B cell (primary cell): ENCODE measurements at regions not wholly inside any gene's neighbourhood (a gene's known extent, or its start where the extent isn't known, plus 50 kb on each side); places are given as distances from the start of the nearest gene placed in this dataset.

ENCODE experiments used
- ATAC-seq: fragments of 200-7000 bp; cut with Tn5 transposase; one replicate; pipeline ENCODE4 v1.10.0; 2021; ENCODE audit warnings: low read depth, mild to moderate bottlenecking, moderate number of reproducible peaks, moderate library complexity
- CTCF ChIA-PET: fragments of 350-600 bp; sonication (Branson Sonifier 250); formaldehyde crosslinking; loops from one replicate; lab custom pipeline; 2021; ENCODE audit warnings: antibody characterized with exemption, inconsistent platforms; lab: Charles Lee
- POLR2A ChIA-PET: fragments of 350-600 bp; sonication (Branson Sonifier 250); formaldehyde crosslinking; loops from one replicate; lab custom pipeline; 2021; ENCODE audit warnings: antibody characterized with exemption; lab: Charles Lee
- DNase-seq: peaks from one replicate; pipeline ENCODE4 v3.0.0; 2013
- H2AFZ ChIP-seq: 2 replicates; pipeline ENCODE4 v1.6.1; 2012; ENCODE audit warnings: mild to moderate bottlenecking, low read depth, low read length; ENCODE audit not compliant: insufficient read depth, poor library complexity, severe bottlenecking
- H3K27ac ChIP-seq, 2 donors: 1 replicate in 1 of 2; 2 replicates in 1 of 2; pipeline ENCODE4 v1.5.1; 2012 to 2013; ENCODE audit warnings: low read length in 2 of 2, mild to moderate bottlenecking in 2 of 2, moderate library complexity in 1 of 2
- H3K27me3 ChIP-seq, 4 experiments: fragments of 200-600 bp in 1 of 4; sonication (generic) in 1 of 4; replicated peaks in 1 of 4; 1 replicate in 2 of 4; 2 replicates in 2 of 4; pipeline versions ENCODE4 v1.6.1 to v1.7.0; 2013 to 2016; ENCODE audit warnings: low read length in 3 of 4, mild to moderate bottlenecking in 2 of 4, mixed read lengths in 1 of 4, moderate library complexity in 1 of 4; ENCODE audit not compliant: insufficient read depth in 4 of 4, control insufficient read depth in 3 of 4; ENCODE audit errors: control extremely low read depth in 1 of 4
- H3K36me3 ChIP-seq, 2 experiments: replicated peaks in 1 of 2; 1 replicate in 1 of 2; 2 replicates in 1 of 2; pipeline versions ENCODE4 v1.6.1 to v1.7.1; 2013; ENCODE audit warnings: low read length in 1 of 2; ENCODE audit not compliant: insufficient read depth in 2 of 2, control insufficient read depth in 1 of 2; ENCODE audit errors: control extremely low read depth in 1 of 2, extremely low read depth in 1 of 2
- H3K4me1 ChIP-seq, 2 donors: fragments of 200-600 bp in 1 of 2; sonication (generic) in 1 of 2; 1 replicate in 1 of 2; 2 replicates in 1 of 2; pipeline versions ENCODE4 v1.5.1 to v1.6.1; 2013 to 2017; ENCODE audit warnings: low read length in 2 of 2; ENCODE audit not compliant: control insufficient read depth in 2 of 2, insufficient read depth in 2 of 2
- H3K4me2 ChIP-seq: replicated peaks from 2 replicates; pipeline ENCODE3; 2012; ENCODE audit warnings: mild to moderate bottlenecking, low read depth, low read length; ENCODE audit not compliant: poor library complexity, severe bottlenecking
- H3K4me3 ChIP-seq, 5 experiments: fragments of 200-600 bp in 1 of 5; sonication (generic) in 1 of 5; 1 replicate in 3 of 5; 2 replicates in 2 of 5; pipeline versions ENCODE4 v1.5.1 to v1.7.0; 2011 to 2016; ENCODE audit warnings: low read length in 4 of 5, mild to moderate bottlenecking in 4 of 5, low read depth in 2 of 5, control low read depth in 1 of 5, moderate library complexity in 1 of 5; ENCODE audit not compliant: insufficient read depth in 1 of 5; ENCODE audit errors: control extremely low read depth in 1 of 5, extremely low read depth in 1 of 5
- H3K79me2 ChIP-seq: fragments of 200-600 bp; sonication (generic); one replicate; pipeline ENCODE4 v1.6.0; 2016; ENCODE audit warnings: low read length; ENCODE audit not compliant: control insufficient read depth, insufficient read depth
- H3K9ac ChIP-seq: fragments of 200-600 bp; sonication (generic); 2 replicates; pipeline ENCODE4 v1.6.1; 2017; ENCODE audit warnings: mild to moderate bottlenecking, low read length, moderate library complexity
- H3K9me3 ChIP-seq, 3 donors: one replicate each; pipeline versions ENCODE4 v1.6.1 to v1.7.1; 2013; ENCODE audit warnings: low read length in 2 of 3; ENCODE audit not compliant: control insufficient read depth in 2 of 3, insufficient read depth in 1 of 3; ENCODE audit errors: control extremely low read depth in 1 of 3
- H4K20me1 ChIP-seq: 2 replicates; pipeline ENCODE4 v1.6.0; 2012; ENCODE audit warnings: mild to moderate bottlenecking, low read length; ENCODE audit not compliant: insufficient read depth, control insufficient read depth, poor library complexity, severe bottlenecking
- H3K27ac Mint-ChIP-seq: one replicate; pipeline ENCODE4 v1.8.0; 2021; ENCODE audit warnings: mixed read lengths
- H3K27me3 Mint-ChIP-seq: one replicate; pipeline ENCODE4 v1.8.0; 2021; ENCODE audit warnings: mixed read lengths
- H3K4me1 Mint-ChIP-seq: one replicate; pipeline ENCODE4 v1.8.0; 2021; ENCODE audit warnings: mixed read lengths
- H3K4me3 Mint-ChIP-seq: one replicate; pipeline ENCODE4 v1.8.0; 2021; ENCODE audit warnings: mixed read lengths
- H3K9me3 Mint-ChIP-seq: one replicate; pipeline ENCODE4 v1.8.0; 2022; ENCODE audit warnings: mixed read lengths; ENCODE audit not compliant: insufficient read depth
- EZH2 ChIP-seq: IDR thresholded peaks from 2 replicates; pipeline ENCODE4 v1.6.1; 2012; ENCODE audit warnings: borderline replicate concordance, low read depth, mild to moderate bottlenecking, moderate library complexity, low read length; ENCODE audit not compliant: insufficient read depth, poor library complexity, severe bottlenecking
- WGBS: methylation state at CpG from one replicate; pipeline ENCODE4 v1.1.5; 2013; ENCODE audit warnings: missing lambda C conversion rate; ENCODE audit not compliant: insufficient coverage; 5-methylcytosine and 5-hydroxymethylcytosine counted together
- intact Hi-C: fragments of 100-400 bp; cut with micrococcal nuclease; formaldehyde crosslinking; loops from one replicate; pipeline ENCODE4 v1.10.0; 2022
- TF ChIP-seq, protein P1 (sequence below): fragments of 200-600 bp; IDR thresholded peaks from one replicate; pipeline ENCODE4 v1.8.0; 2022; ENCODE audit warnings: antibody characterized with exemption, mild to moderate bottlenecking

DNA sequence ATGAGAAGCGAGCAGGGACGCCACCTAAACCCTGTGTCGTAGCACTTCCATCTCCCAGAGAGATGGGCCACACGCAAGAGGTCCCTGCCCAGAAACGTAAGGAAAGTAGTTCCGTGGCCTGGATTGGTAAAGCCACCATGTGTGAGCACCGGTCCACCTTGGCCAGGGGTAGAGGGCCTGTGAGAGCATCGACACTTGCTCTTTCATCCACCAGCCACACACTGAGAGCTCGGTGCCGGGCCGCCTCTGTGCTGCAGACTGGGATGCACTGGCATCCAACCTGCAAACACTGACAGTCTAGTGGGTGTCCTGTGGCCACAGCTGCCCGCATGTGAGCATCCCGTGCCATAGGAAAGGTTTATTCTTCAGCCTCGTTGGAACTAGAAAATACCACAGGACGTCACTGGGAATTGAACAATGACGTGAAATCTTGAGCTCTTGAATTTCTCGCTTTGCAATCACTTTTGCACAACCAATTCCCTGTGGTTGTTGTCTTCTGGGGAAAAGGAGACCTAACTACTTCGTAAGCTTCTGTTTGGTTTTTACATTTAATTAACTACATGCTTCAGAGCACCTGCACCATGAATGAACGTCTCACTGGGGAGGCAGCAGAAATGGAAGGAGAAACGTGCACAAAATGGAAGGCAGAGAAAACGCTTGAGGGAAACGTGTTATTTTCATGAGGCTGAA lies 212.0 kb upstream of the RAB6C start:
- Histone ChIP-seq H3K4me3 (no peak overlapping the region), H4K20me1 (no peaks in the 10 kb centered on the region), H3K9ac (no peak overlapping the region), H3K27ac (no peak overlapping the region), H3K36me3 (no peaks in the 10 kb centered on the region), H3K79me2 (no peaks in the 10 kb centered on the region), H3K4me1 (no peaks in the 10 kb centered on the region), H3K9me3 (peaks cover 0 to 8% (median 0%) of the 10 kb centered on the region in 3 donors), H2AFZ (no peak overlapping the region), H3K27me3 (peaks cover 0 to 2% (median under 1%) of the 10 kb centered on the region in 4 experiments), H3K4me2 (no peak overlapping the region)
- Mint-ChIP-seq H3K27ac (no peak overlapping the region), H3K4me1 (no peaks in the 10 kb centered on the region), H3K9me3 (no peaks in the 10 kb centered on the region), H3K27me3 (peaks cover 13% of the 10 kb centered on the region), H3K4me3 (no peak overlapping the region)
- ChIA-PET POLR2A (no interaction called here), CTCF (no interaction called here)
- TF ChIP-seq, protein P1, sequence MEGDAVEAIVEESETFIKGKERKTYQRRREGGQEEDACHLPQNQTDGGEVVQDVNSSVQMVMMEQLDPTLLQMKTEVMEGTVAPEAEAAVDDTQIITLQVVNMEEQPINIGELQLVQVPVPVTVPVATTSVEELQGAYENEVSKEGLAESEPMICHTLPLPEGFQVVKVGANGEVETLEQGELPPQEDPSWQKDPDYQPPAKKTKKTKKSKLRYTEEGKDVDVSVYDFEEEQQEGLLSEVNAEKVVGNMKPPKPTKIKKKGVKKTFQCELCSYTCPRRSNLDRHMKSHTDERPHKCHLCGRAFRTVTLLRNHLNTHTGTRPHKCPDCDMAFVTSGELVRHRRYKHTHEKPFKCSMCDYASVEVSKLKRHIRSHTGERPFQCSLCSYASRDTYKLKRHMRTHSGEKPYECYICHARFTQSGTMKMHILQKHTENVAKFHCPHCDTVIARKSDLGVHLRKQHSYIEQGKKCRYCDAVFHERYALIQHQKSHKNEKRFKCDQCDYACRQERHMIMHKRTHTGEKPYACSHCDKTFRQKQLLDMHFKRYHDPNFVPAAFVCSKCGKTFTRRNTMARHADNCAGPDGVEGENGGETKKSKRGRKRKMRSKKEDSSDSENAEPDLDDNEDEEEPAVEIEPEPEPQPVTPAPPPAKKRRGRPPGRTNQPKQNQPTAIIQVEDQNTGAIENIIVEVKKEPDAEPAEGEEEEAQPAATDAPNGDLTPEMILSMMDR = no peak
- no peak for DNase-seq
- no peak for ATAC-seq
- intact Hi-C loops = no loop called here
- 95% methylated on average over 19 of the region's 22 CpGs for WGBS

DNA sequence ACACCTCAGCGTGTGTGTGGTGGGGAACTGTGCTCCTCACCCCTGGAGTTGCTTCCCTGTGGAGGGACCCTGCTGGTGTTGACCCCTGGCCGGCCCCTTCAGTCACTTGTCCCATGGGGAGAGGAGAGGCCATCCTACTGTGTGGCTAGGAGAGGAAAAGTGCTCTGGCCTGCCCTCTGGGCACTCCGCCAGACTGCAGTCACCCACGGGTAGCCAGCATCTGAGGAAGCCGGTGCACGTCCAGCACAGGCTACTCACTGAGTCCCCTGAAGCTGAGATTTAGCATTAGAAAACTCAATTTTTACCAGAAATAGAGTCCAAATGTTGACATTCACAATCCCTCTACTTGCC lies 211.5 kb upstream of the RAB6C start:
- ATAC-seq (no peak), DNase-seq (no peak)
- Histone ChIP-seq H3K9me3 (peaks cover 0 to 8% (median 0%) of the 10 kb centered on the region in 3 donors), H3K27me3 (peaks cover 0 to 2% (median under 1%) of the 10 kb centered on the region in 4 experiments), H3K9ac (no peak overlapping the region), H3K27ac (no peak overlapping the region), H3K79me2 (no peaks in the 10 kb centered on the region), H2AFZ (no peak overlapping the region), H3K4me1 (no peaks in the 10 kb centered on the region), H3K36me3 (no peaks in the 10 kb centered on the region), H3K4me3 (no peak overlapping the region), H4K20me1 (no peaks in the 10 kb centered on the region), H3K4me2 (no peak overlapping the region)
- ChIA-PET POLR2A (no interaction called here), CTCF (no interaction called here)
- Mint-ChIP-seq H3K9me3 (no peaks in the 10 kb centered on the region), H3K4me1 (no peaks in the 10 kb centered on the region), H3K27me3 (peaks cover 13% of the 10 kb centered on the region), H3K4me3 (no peak overlapping the region), H3K27ac (no peak overlapping the region)
- intact Hi-C loops = no loop called here
- 88% methylated on average over 3 of the region's 6 CpGs for WGBS
- TF ChIP-seq, protein P1 = no peak
- TF ChIP-seq EZH2 = no peak
